GM18909 (cell line): ENCODE measurements at regions not wholly inside any gene's neighbourhood (a gene's known extent, or its start where the extent isn't known, plus 50 kb on each side); places are given as distances from the start of the nearest gene placed in this dataset.
A peak's percentile ranks its signal among the peaks of the same experiment; 100 is the strongest.
"Not testable (repeated sequence)": the region's sequence is repeated elsewhere in the genome, so short reads cannot be mapped to it uniquely, and the experiment has no call there.

Source experiments
- ATAC-seq: cut with Tn5 transposase; IDR thresholded peaks from one replicate; pipeline ENCODE4 v1.9.1; 2021; ENCODE audit warnings: mild to moderate bottlenecking; ENCODE audit not compliant: unreplicated experiment, poor library complexity

- ATAC-seq: not testable (repeated sequence)
These were observed 51.1 kb upstream of the RASSF6 start for GRCh38 chr4:73671348-73671747.

- no peak for ATAC-seq
These were observed 53.0 kb upstream of the RASSF6 start for GRCh38 chr4:73673286-73673685.

- ATAC-seq: no peak
These were observed 54.2 kb upstream of the RASSF6 start for GRCh38 chr4:73674451-73674919.

- no peak for ATAC-seq
These were observed 55.4 kb upstream of the RASSF6 start for GRCh38 chr4:73675623-73676022.

DNA sequence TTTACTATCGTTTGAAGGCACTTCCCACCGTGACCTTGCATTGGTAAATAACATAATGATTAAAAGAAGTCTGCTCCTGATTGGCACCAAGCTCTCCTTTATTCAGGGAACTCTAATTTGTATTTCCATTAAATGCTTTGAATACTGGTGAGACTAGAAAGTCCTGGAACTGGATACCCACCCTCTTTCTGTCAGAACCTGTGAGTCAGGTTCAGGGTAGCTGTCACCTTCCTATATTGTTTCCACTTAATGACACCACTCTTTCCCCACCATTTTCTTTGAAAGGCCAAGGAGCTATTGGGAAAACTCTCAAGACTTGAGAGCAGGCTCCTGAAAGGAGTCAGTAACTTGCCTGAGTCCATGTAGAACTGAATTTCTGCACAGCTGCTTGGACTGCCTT, 55.9 kb upstream of the RASSF6 start:
- ATAC-seq: no peak

DNA sequence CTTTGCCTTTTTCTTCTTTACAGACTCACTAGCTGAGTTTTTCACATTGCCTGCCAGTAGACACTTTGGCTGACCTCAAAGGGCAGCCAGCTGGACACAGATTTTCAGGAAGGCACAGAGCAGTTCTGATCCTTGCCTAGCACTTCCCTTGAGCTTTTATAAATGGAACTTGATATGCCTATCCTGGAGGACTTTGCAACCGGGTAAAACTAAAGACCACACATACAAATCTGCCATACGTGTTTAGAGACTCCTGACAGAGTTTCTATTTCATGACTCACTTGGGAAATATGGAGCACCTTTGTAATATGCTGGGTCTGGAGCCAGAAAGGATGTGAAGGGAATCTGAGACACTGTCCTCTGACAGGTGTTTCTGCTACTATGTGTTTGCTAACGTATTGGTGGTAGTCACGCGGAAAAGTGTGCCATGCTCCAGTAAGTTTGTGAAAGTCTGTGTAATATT, 56.7 kb upstream of the RASSF6 start:
- peak; percentile 93 for ATAC-seq

GRCh38 chr4:73679836-73680235, 59.6 kb upstream of the RASSF6 start:
- no peak for ATAC-seq

- no peak for ATAC-seq
These were observed 58.6 kb upstream of the CXCL8 start for GRCh38 chr4:73681776-73682175.

DNA sequence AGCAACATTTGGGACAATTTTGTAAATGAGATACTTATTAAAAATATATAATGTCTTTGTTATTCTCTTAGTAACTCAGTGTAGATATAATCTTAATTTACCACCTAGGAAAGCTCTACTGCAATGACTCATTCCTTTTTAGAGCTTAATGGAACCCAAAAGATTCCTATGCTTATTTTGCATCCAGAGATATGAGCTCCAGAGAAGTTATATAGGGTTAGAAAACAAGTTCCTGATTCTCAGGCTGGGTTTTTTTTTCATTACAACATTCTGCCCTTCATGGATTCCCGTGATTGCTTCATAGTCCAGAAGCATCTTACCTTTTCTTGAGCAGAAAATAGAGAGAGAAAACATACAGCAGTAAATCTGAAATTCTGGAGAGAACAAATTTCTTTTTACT, 57.9 kb upstream of the CXCL8 start:
- no peak for ATAC-seq

DNA sequence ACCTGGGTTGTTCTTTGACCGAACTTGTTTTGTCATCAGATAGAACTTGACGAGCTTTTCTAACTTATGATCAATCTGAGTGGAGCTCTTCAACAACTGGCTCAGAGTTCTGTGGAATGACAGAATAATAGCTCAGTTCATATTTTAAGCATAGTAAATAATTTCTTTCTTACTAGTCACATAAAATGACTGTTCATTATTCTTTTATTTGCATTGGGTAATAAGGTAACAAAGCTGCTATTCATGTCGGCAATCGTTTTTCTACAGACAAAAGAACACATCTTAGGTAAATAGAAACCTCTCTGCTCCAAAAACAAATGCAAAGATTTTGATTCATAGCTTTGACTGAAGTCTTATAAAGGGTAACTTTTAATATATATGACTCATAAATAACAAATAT, 57.3 kb upstream of the CXCL8 start:
- ATAC-seq: no peak

- ATAC-seq: no peak
These were observed 56.9 kb upstream of the CXCL8 start for GRCh38 chr4:73683456-73683855.

DNA sequence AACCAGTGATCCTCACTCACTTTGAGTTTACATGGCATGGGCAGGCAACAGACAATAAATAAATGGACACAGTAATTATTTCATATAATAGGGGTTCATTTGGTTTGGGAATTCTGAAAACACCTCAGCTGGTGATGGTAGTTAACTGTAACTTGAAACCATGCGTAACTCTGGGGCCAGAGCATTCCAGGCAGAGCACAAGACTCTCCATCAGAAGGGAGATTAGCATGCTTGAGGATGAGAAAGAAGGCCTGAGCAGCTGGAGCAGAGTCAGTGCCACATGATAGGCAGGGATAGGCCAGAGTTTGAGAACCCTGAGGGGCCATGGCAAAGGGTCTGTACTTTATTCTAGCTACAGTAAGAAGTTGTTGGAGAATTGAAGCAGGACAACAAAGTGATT, 56.3 kb upstream of the CXCL8 start:
- no peak for ATAC-seq

DNA sequence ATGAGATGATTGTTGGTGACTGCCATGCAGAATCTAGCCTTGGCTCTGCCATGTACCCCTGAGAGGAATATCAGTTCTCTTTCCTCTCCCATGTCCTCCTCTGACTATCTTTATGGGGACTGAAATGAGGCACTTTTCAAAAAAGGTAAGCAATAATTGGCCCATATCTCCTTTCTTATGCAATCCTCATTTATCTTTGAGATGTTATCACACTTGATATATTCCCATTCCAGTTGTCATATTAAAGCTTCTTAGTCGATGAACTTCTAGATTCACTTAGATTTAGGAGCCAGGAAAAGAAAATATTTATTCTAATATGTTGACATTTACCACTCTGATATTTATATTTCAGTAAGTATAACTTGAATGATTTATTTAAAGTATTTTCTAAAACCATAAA, 55.3 kb upstream of the CXCL8 start:
- ATAC-seq: no peak

DNA sequence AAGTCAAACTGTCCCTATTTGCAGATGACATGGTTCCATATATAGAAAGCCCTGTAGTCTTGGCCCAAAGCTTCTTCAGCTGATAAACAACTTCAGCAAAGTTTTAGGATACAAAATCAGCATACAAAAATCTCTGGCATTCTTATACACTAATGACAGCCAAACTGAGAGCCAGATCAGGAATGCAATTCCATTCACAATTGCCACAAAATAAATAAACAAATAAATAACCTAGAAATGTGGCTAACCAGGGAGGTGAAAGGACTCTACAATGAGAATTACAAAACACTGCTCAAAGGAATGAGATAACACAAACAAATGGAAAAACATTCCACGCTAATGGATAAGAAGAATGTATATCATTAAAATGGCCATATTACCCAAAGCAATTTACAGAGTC, 52.9 kb upstream of the CXCL8 start:
- ATAC-seq: no peak

DNA sequence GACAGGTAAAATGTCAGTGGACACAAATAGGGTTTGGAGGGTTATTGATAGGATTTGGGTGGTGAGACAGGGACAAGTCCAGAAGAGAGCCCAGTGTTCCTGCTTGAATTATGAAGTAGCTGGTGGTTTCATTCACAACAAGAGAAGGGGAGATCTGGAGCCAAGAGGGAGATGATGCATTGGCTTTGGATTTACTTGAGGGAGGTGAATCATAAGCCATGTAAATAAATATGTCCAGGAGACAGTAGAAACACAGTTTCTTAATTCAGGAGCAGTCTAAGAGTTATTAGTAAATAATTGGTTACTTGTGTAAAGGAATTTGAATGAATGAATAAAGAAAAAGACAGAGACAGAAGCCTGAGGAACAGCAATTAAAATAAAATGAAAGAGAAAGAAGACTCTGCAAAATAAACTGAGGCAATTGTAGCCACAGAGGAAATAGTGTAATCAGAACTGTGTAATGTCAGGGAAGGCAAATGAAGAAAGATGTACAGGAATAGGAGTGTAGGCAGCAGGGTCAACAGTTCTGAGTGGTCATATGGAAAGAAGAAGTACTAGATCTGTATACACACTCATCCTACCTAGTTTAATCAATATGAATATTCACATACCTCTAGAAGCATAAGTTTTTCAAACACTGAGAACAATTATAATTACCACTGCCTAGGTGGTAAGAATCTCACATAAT, 50.2 kb upstream of the CXCL8 start:
- no peak for ATAC-seq
